ENCODE measurements at regions not wholly inside any gene's neighbourhood (a gene's known extent, or its start where the extent isn't known, plus 50 kb on each side); places are given as distances from the start of the nearest gene placed in this dataset.

GRCh38 chr3:102593812-102594602, 159.2 kb downstream of the ZPLD1 start:
- no peak overlapping the region for H3K4me3 ChIP-seq (replicated peaks; ENCODE audit: low read depth, low read length)
- TF ChIP-seq CTCF (IDR thresholded peaks at IDR 0.05; ENCODE audit: low read depth, low read length, missing control alignments) = no peak
- no peak for DNase-seq (ENCODE audit: extremely low read depth, low read depth)

GRCh38 chr3:102595057-102595456, 160.2 kb downstream of the ZPLD1 start:
- no peak overlapping the region for H3K4me3 ChIP-seq (replicated peaks; ENCODE audit: low read depth, low read length)
- DNase-seq (ENCODE audit: extremely low read depth, low read depth) = no peak
- no peak for TF ChIP-seq CTCF (IDR thresholded peaks at IDR 0.05; ENCODE audit: low read depth, low read length, missing control alignments)

- H3K4me3 ChIP-seq (replicated peaks; ENCODE audit: low read depth, low read length) = no peak overlapping the region
- no peak for TF ChIP-seq CTCF (IDR thresholded peaks at IDR 0.05; ENCODE audit: low read depth, low read length, missing control alignments)
- no peak for DNase-seq (ENCODE audit: extremely low read depth, low read depth)
Measured at GRCh38 chr3:102599819-102600576, 165.2 kb downstream of the ZPLD1 start.

GRCh38 chr3:102605153-102605552, 170.3 kb downstream of the ZPLD1 start:
- no peak overlapping the region for H3K4me3 ChIP-seq (replicated peaks; ENCODE audit: low read depth, low read length)
- no peak for TF ChIP-seq CTCF (IDR thresholded peaks at IDR 0.05; ENCODE audit: low read depth, low read length, missing control alignments)
- DNase-seq (ENCODE audit: extremely low read depth, low read depth) = no peak

GRCh38 chr3:102608875-102609274, 174.1 kb downstream of the ZPLD1 start:
- DNase-seq (ENCODE audit: extremely low read depth, low read depth) = no peak
- no peak overlapping the region for H3K4me3 ChIP-seq (replicated peaks; ENCODE audit: low read depth, low read length)
- no peak for TF ChIP-seq CTCF (IDR thresholded peaks at IDR 0.05; ENCODE audit: low read depth, low read length, missing control alignments)

GRCh38 chr3:102614021-102614569, 179.3 kb downstream of the ZPLD1 start:
- no peak overlapping the region for H3K4me3 ChIP-seq (replicated peaks; ENCODE audit: low read depth, low read length)
- TF ChIP-seq CTCF (IDR thresholded peaks at IDR 0.05; ENCODE audit: low read depth, low read length, missing control alignments) = no peak
- DNase-seq (ENCODE audit: extremely low read depth, low read depth) = no peak

All from HFF-Myc (cell line).